Neural crest cell (in vitro differentiated cells): ENCODE measurements at regions not wholly inside any gene's neighbourhood (a gene's known extent, or its start where the extent isn't known, plus 50 kb on each side); places are given as distances from the start of the nearest gene placed in this dataset.

Source experiments
- DNase-seq: peaks from one replicate; pipeline ENCODE4 v3.0.0; 2021; ENCODE audit warnings: low read depth, mixed read lengths, low spot score
- H3K27ac Mint-ChIP-seq: one replicate; pipeline ENCODE4 v1.8.0; 2021; ENCODE audit warnings: mild to moderate bottlenecking, mixed read lengths; ENCODE audit not compliant: unreplicated experiment
- H3K27me3 Mint-ChIP-seq: 2 replicates; pipeline ENCODE4 v1.8.0; 2021; ENCODE audit warnings: low read depth, mild to moderate bottlenecking, mixed read lengths
- H3K36me3 Mint-ChIP-seq: 2 replicates; pipeline ENCODE4 v1.8.0; 2021; ENCODE audit warnings: low read depth, mild to moderate bottlenecking, mixed read lengths
- H3K4me1 Mint-ChIP-seq: 2 replicates; pipeline ENCODE4 v1.8.0; 2021; ENCODE audit warnings: mixed read lengths
- H3K4me3 Mint-ChIP-seq: one replicate; pipeline ENCODE4 v1.8.0; 2021; ENCODE audit warnings: mild to moderate bottlenecking, mixed read lengths
- H3K9me3 Mint-ChIP-seq: 2 replicates; pipeline ENCODE4 v1.8.0; 2021; ENCODE audit warnings: mixed read lengths
- TF ChIP-seq, protein P1 (sequence below): fragments of 200-600 bp; sonication (generic); conservative IDR thresholded peaks from 2 replicates; pipeline ENCODE4 v1.5.0; 2021; ENCODE audit warnings: antibody characterized with exemption, mild to moderate bottlenecking

DNA sequence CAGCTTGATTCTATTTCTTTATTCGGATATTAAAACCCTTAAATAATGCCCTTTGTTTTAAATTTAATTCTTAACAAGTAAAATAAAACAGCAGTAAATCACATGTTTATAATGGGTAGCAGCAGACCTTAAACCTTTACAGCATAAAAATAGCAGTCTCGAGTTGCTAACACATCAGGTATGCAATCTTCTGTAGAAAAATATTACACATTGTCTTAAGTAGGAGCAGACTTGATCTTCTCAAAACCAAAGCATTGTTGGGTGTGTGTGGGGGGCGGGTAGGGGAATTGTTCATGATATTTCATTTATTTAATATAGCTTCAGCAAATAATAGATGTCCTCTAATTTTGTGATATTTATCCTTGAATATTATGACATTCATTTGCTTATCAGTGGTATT is 331.4 kb downstream of the PCDH7 start:
- Mint-ChIP-seq H3K4me3 (no peak overlapping the region), H3K27ac (no peak overlapping the region), H3K27me3 (no peaks in the 10 kb centered on the region), H3K9me3 (no peaks in the 10 kb centered on the region), H3K36me3 (no peaks in the 10 kb centered on the region), H3K4me1 (peaks cover 19% of the 10 kb centered on the region)
- DNase-seq: no peak
- TF ChIP-seq, protein P1, sequence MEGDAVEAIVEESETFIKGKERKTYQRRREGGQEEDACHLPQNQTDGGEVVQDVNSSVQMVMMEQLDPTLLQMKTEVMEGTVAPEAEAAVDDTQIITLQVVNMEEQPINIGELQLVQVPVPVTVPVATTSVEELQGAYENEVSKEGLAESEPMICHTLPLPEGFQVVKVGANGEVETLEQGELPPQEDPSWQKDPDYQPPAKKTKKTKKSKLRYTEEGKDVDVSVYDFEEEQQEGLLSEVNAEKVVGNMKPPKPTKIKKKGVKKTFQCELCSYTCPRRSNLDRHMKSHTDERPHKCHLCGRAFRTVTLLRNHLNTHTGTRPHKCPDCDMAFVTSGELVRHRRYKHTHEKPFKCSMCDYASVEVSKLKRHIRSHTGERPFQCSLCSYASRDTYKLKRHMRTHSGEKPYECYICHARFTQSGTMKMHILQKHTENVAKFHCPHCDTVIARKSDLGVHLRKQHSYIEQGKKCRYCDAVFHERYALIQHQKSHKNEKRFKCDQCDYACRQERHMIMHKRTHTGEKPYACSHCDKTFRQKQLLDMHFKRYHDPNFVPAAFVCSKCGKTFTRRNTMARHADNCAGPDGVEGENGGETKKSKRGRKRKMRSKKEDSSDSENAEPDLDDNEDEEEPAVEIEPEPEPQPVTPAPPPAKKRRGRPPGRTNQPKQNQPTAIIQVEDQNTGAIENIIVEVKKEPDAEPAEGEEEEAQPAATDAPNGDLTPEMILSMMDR: no peak

GRCh38 chr4:31052519-31052918 is 332.4 kb downstream of the PCDH7 start:
- DNase-seq: no peak
- H3K4me3 Mint-ChIP-seq: no peak overlapping the region
- H3K27ac Mint-ChIP-seq: no peak overlapping the region
- H3K9me3 Mint-ChIP-seq: no peaks in the 10 kb centered on the region
- no peaks in the 10 kb centered on the region for H3K36me3 Mint-ChIP-seq
- peaks cover 19% of the 10 kb centered on the region for H3K4me1 Mint-ChIP-seq
- TF ChIP-seq, protein P1: no peak
- H3K27me3 Mint-ChIP-seq: no peaks in the 10 kb centered on the region

GRCh38 chr4:31053451-31053850 is 333.3 kb downstream of the PCDH7 start:
- H3K4me3 Mint-ChIP-seq: no peak overlapping the region
- no peaks in the 10 kb centered on the region for H3K27me3 Mint-ChIP-seq
- peak overlapping the region; percentile 2 for H3K27ac Mint-ChIP-seq
- H3K4me1 Mint-ChIP-seq: peaks cover 19% of the 10 kb centered on the region
- no peaks in the 10 kb centered on the region for H3K9me3 Mint-ChIP-seq
- H3K36me3 Mint-ChIP-seq: no peaks in the 10 kb centered on the region
- TF ChIP-seq, protein P1: no peak
- no peak for DNase-seq

GRCh38 chr4:31054295-31054694 is 334.1 kb downstream of the PCDH7 start:
- Mint-ChIP-seq H3K36me3 (no peaks in the 10 kb centered on the region), H3K27ac (no peak overlapping the region)
- TF ChIP-seq, protein P1: no peak

GRCh38 chr4:31058656-31059055 is 338.5 kb downstream of the PCDH7 start:
- TF ChIP-seq, protein P1: no peak
- Mint-ChIP-seq H3K27me3 (no peaks in the 10 kb centered on the region), H3K9me3 (no peaks in the 10 kb centered on the region), H3K4me1 (peaks cover 18% of the 10 kb centered on the region), H3K36me3 (no peaks in the 10 kb centered on the region), H3K27ac (no peak overlapping the region), H3K4me3 (no peak overlapping the region)
- DNase-seq: no peak

More at GRCh38 chr4:31054295-31054694, 334.1 kb downstream of the PCDH7 start:
- H3K9me3 Mint-ChIP-seq: no peaks in the 10 kb centered on the region
- no peaks in the 10 kb centered on the region for H3K27me3 Mint-ChIP-seq
- peaks cover 25% of the 10 kb centered on the region for H3K4me1 Mint-ChIP-seq
- no peak overlapping the region for H3K4me3 Mint-ChIP-seq
- DNase-seq: no peak
